Stimulated activated CD4-positive, alpha-beta T cell treated with anti-CD3 and anti-CD28 coated beads, Interleukin-2, amount 100 ng/mL, for 24 hours (primary cell): ENCODE measurements at regions not wholly inside any gene's neighbourhood (a gene's known extent, or its start where the extent isn't known, plus 50 kb on each side); places are given as distances from the start of the nearest gene placed in this dataset.
"Not testable (repeated sequence)": the region's sequence is repeated elsewhere in the genome, so short reads cannot be mapped to it uniquely, and the experiment has no call there.

ENCODE experiments used
- DNase-seq, 2 donors: peaks; one replicate each; pipeline ENCODE4 v3.0.0-alpha.2; 2020

- DNase-seq = no peak
Measured at GRCh38 chr21:28216976-28217523, 775.6 kb downstream of the LTN1 start.

- no peak for DNase-seq
Measured at GRCh38 chr21:28215214-28215954, 777.3 kb downstream of the LTN1 start.

GRCh38 chr21:28214786-28215185 lies 777.9 kb downstream of the LTN1 start:
- no peak for DNase-seq

- no peak for DNase-seq
Measured at GRCh38 chr21:28213261-28213660, 779.4 kb downstream of the LTN1 start.

GRCh38 chr21:28212061-28212460 lies 780.6 kb downstream of the LTN1 start:
- no peak for DNase-seq

GRCh38 chr21:28207436-28208173 lies 785.1 kb downstream of the LTN1 start:
- DNase-seq = no peak

- no peak for DNase-seq
Measured at GRCh38 chr21:28200726-28201125, 792.0 kb downstream of the LTN1 start.

GRCh38 chr21:28196981-28197380 lies 795.7 kb downstream of the LTN1 start:
- DNase-seq = no peak

GRCh38 chr21:28193189-28193588 lies 799.5 kb downstream of the LTN1 start:
- no peak for DNase-seq

- DNase-seq = no peak
Measured at GRCh38 chr21:28186604-28187003, 806.1 kb downstream of the LTN1 start.

- no peak for DNase-seq
Measured at GRCh38 chr21:28181730-28182129, 810.9 kb downstream of the LTN1 start.

- DNase-seq = no peak
Measured at GRCh38 chr21:28179136-28179535, 813.5 kb downstream of the LTN1 start.

- no peak for DNase-seq
Measured at GRCh38 chr21:28177124-28177523, 815.6 kb downstream of the LTN1 start.

- DNase-seq = no peak
Measured at GRCh38 chr21:28174701-28175100, 818.0 kb downstream of the LTN1 start.

GRCh38 chr21:28174006-28174405 lies 818.7 kb downstream of the LTN1 start:
- no peak for DNase-seq

GRCh38 chr21:28172376-28172775 lies 820.3 kb downstream of the LTN1 start:
- no peak for DNase-seq

GRCh38 chr21:28167366-28167765 lies 825.3 kb downstream of the LTN1 start:
- no peak for DNase-seq

GRCh38 chr21:28164519-28164918 lies 828.2 kb downstream of the LTN1 start:
- DNase-seq = not testable (repeated sequence)

- DNase-seq = not testable (repeated sequence)
Measured at GRCh38 chr21:28162052-28162451, 830.6 kb downstream of the LTN1 start.

GRCh38 chr21:28160378-28160777 lies 832.3 kb downstream of the LTN1 start:
- no peak for DNase-seq

GRCh38 chr21:28159396-28159795 lies 833.3 kb downstream of the LTN1 start:
- DNase-seq = no peak

GRCh38 chr21:28156590-28156989 lies 836.1 kb downstream of the LTN1 start:
- DNase-seq = no peak

GRCh38 chr21:28154121-28154520 lies 838.6 kb downstream of the LTN1 start:
- no peak for DNase-seq

GRCh38 chr21:28152732-28153131 lies 839.9 kb downstream of the LTN1 start:
- no peak for DNase-seq
